ENCODE measurements at regions not wholly inside any gene's neighbourhood (a gene's known extent, or its start where the extent isn't known, plus 50 kb on each side); places are given as distances from the start of the nearest gene placed in this dataset.

GRCh38 chrX:122076241-122076640 lies 1028.8 kb downstream of the GLUD2 start:
- in situ Hi-C loops (cut with HindIII; ENCODE audit: low pct_unique_long_range_greater_than_20kb, low sequenced_read_pairs): no loop called here
- Histone ChIP-seq H3K9me3 (ENCODE audit: control insufficient read depth, insufficient read depth, low read depth, low read length) (no peaks in the 10 kb centered on the region), H3K4me1 (ENCODE audit: control insufficient read depth, insufficient read depth, low read length) (no peaks in the 10 kb centered on the region), H3K27ac (ENCODE audit: low read length) (no peak overlapping the region), H3K4me3 (ENCODE audit: low read depth in 2 of 2, low read length in 2 of 2) (no peak overlapping the region), H3K36me3 (ENCODE audit: control insufficient read depth, insufficient read depth, low read length) (no peaks in the 10 kb centered on the region), H3K27me3 (ENCODE audit: control insufficient read depth, insufficient read depth, low read length) (no peaks in the 10 kb centered on the region)
- ChIA-PET POLR2A (no interaction called here), CTCF (no interaction called here)
- intact Hi-C loops (cut with micrococcal nuclease; ENCODE audit: unreplicated experiment): no loop called here
- ATAC-seq (no peak), DNase-seq (ENCODE audit: low read depth, low spot score) (no peak)
- no TSS peak for BruUV-seq (replicated peaks)
- TF ChIP-seq POLR2AphosphoS5 (IDR thresholded peaks at IDR 0.05; ENCODE audit: low read depth, low read length): no peak
- no peak for TF ChIP-seq REST (IDR thresholded peaks at IDR 0.05; ENCODE audit: insufficient read depth in 1 of 2, low read depth in 2 of 2, low read length in 1 of 2)
- no peak for TF ChIP-seq TCF7L2 (IDR thresholded peaks at IDR 0.05; ENCODE audit: low read depth, low read length)

GRCh38 chrX:122078079-122078478 lies 1030.7 kb downstream of the GLUD2 start:
- no peaks in the 10 kb centered on the region for H3K36me3 ChIP-seq (ENCODE audit: control insufficient read depth, insufficient read depth, low read length)
- H3K27me3 ChIP-seq (ENCODE audit: control insufficient read depth, insufficient read depth, low read length): no peaks in the 10 kb centered on the region
- CTCF ChIA-PET: no interaction called here
- intact Hi-C loops (cut with micrococcal nuclease; ENCODE audit: unreplicated experiment): no loop called here
- ATAC-seq (no peak), DNase-seq (ENCODE audit: low read depth, low spot score) (no peak)
- no peaks in the 10 kb centered on the region for H3K4me1 ChIP-seq (ENCODE audit: control insufficient read depth, insufficient read depth, low read length)
- BruUV-seq (replicated peaks): no TSS peak
- POLR2A ChIA-PET: no interaction called here
- H3K27ac ChIP-seq (ENCODE audit: low read length): no peak overlapping the region
- H3K9me3 ChIP-seq (ENCODE audit: control insufficient read depth, insufficient read depth, low read depth, low read length): no peaks in the 10 kb centered on the region
- H3K4me3 ChIP-seq (ENCODE audit: low read depth in 2 of 2, low read length in 2 of 2): no peak overlapping the region
- in situ Hi-C loops (cut with HindIII; ENCODE audit: low pct_unique_long_range_greater_than_20kb, low sequenced_read_pairs): no loop called here
- TF ChIP-seq CTCF (IDR thresholded peaks at IDR 0.05) (no peak), SIN3A (IDR thresholded peaks at IDR 0.05; ENCODE audit: borderline replicate concordance, insufficient read depth, low read depth, low read length) (no peak), POLR2AphosphoS5 (IDR thresholded peaks at IDR 0.05; ENCODE audit: low read depth, low read length) (no peak), TCF7L2 (IDR thresholded peaks at IDR 0.05; ENCODE audit: low read depth, low read length) (no peak), REST (IDR thresholded peaks at IDR 0.05; ENCODE audit: insufficient read depth in 1 of 2, low read depth in 2 of 2, low read length in 1 of 2) (no peak)

All from Panc1 (cell line).